GM12891 (cell line): ENCODE measurements at regions not wholly inside any gene's neighbourhood (a gene's known extent, or its start where the extent isn't known, plus 50 kb on each side); places are given as distances from the start of the nearest gene placed in this dataset.

ENCODE experiments used
- PAX5 ChIP-seq: IDR thresholded peaks from 2 replicates; pipeline ENCODE4 v1.6.1; 2011; ENCODE audit warnings: low read length, moderate library complexity, mild to moderate bottlenecking; ENCODE audit not compliant: insufficient read depth, severe bottlenecking
- POLR2A ChIP-seq: IDR thresholded peaks from 2 replicates; pipeline ENCODE4 v1.6.1; 2011; ENCODE audit warnings: low read depth, low read length, control low read depth
- POLR2AphosphoS5 ChIP-seq: IDR thresholded peaks from 2 replicates; pipeline ENCODE4 v1.6.1; 2011; ENCODE audit warnings: low read depth, low read length, control low read depth
- SPI1 ChIP-seq: IDR thresholded peaks from 2 replicates; pipeline ENCODE4 v1.6.1; 2011; ENCODE audit warnings: low read depth, low read length, control low read depth
- TAF1 ChIP-seq: IDR thresholded peaks from 2 replicates; pipeline ENCODE4 v1.6.1; 2011; ENCODE audit warnings: low read depth, low read length, control low read depth

- TF ChIP-seq POLR2A (no peak), POLR2AphosphoS5 (no peak), PAX5 (no peak), TAF1 (no peak), SPI1 (no peak)
Observed at GRCh38 chrX:68999356-68999755, 165.9 kb downstream of the PJA1 start.
